ENCODE measurements at regions not wholly inside any gene's neighbourhood (a gene's known extent, or its start where the extent isn't known, plus 50 kb on each side); places are given as distances from the start of the nearest gene placed in this dataset.

DNA sequence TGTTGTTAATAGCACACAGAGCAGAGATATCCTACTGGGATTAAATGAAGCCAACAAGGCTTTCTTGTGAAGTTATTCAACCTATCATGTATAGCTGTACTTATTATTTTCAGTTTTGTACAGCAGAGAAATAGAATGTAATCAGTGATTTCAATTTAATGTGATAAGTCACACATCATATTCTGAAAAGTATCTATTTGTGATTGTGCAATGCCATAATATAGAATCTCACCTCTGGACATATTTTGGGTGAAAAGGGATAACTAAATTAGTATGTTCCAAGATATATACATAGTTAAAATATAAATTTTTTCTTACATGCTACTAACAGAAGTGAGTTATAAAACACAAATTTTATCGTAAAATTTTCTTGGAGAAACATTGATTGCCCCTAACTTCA, 544.3 kb upstream of the KIF2B start:
- Histone ChIP-seq H3K27ac (no peak overlapping the region), H3K4me1 (no peaks in the 10 kb centered on the region), H3K9me3 (no peaks in the 10 kb centered on the region), H3K27me3 (no peaks in the 10 kb centered on the region), H3K4me3 (no peak overlapping the region), H3K36me3 (no peaks in the 10 kb centered on the region)
- DNase-seq (ENCODE audit: extremely low spot score in 2 of 2), result no peak
- TF ChIP-seq, protein P1, sequence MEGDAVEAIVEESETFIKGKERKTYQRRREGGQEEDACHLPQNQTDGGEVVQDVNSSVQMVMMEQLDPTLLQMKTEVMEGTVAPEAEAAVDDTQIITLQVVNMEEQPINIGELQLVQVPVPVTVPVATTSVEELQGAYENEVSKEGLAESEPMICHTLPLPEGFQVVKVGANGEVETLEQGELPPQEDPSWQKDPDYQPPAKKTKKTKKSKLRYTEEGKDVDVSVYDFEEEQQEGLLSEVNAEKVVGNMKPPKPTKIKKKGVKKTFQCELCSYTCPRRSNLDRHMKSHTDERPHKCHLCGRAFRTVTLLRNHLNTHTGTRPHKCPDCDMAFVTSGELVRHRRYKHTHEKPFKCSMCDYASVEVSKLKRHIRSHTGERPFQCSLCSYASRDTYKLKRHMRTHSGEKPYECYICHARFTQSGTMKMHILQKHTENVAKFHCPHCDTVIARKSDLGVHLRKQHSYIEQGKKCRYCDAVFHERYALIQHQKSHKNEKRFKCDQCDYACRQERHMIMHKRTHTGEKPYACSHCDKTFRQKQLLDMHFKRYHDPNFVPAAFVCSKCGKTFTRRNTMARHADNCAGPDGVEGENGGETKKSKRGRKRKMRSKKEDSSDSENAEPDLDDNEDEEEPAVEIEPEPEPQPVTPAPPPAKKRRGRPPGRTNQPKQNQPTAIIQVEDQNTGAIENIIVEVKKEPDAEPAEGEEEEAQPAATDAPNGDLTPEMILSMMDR (IDR thresholded peaks at IDR 0.05), result no peak
- TF ChIP-seq POLR2A (IDR thresholded peaks at IDR 0.05) (no peak), POLR2AphosphoS5 (IDR thresholded peaks at IDR 0.05; ENCODE audit: insufficient read depth in 1 of 2, low read depth in 1 of 2) (no peak)
- intact Hi-C loops (cut with DNase I), result no loop called here

DNA sequence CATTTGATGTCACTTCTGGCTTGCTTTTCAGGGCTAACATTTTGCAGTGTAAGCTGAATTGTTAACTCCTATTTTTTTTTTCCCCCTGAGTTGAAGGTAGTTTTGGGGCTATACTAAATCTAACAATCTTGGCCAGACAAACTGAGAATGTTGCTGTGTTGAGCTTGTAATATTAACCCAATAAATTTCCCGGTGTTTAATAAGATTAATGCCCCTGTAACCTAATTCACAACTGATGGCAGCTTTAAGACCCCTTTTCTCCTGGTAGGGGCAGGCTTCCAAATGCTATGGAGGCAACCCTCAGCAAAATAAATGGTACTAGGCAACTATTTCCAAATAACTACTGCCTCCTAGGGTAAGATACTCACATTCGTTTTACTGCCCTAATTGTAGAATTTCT, 549.6 kb upstream of the KIF2B start:
- no peak for TF ChIP-seq POLR2AphosphoS5 (IDR thresholded peaks at IDR 0.05; ENCODE audit: insufficient read depth in 1 of 2, low read depth in 1 of 2)
- TF ChIP-seq POLR2A (IDR thresholded peaks at IDR 0.05), result no peak
- TF ChIP-seq, protein P1 (IDR thresholded peaks at IDR 0.05), result no peak
- intact Hi-C loops (cut with DNase I), result no loop called here

DNA sequence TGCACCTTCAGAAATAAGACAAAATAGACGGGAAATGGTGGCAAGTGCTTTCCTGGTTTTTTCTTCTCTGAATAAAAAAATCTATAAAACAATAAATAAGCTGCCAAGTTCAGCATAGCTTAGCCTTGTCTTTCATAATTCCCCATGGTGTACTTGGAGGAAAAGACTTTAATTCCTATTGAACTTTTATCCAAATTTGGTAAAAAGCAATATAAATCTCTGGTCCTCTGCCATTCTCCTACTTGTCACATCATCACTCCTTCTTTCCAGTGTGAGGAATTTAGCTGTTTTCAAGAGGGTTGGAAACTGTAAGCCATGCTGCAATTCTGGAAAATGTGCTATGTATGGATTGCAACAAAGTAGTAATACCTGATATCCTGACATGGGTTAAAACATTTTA, 551.8 kb upstream of the KIF2B start:
- Histone ChIP-seq H3K27ac (no peak overlapping the region), H3K27me3 (no peaks in the 10 kb centered on the region), H3K36me3 (no peaks in the 10 kb centered on the region), H3K9me3 (no peaks in the 10 kb centered on the region), H3K4me3 (no peak overlapping the region), H3K4me1 (no peaks in the 10 kb centered on the region)
- intact Hi-C loops (cut with DNase I), result no loop called here
- TF ChIP-seq POLR2AphosphoS5 (IDR thresholded peaks at IDR 0.05; ENCODE audit: insufficient read depth in 1 of 2, low read depth in 1 of 2) (no peak), POLR2A (IDR thresholded peaks at IDR 0.05) (no peak)
- TF ChIP-seq, protein P1 (IDR thresholded peaks at IDR 0.05), result no peak
- DNase-seq (ENCODE audit: extremely low spot score in 2 of 2), result no peak

More for the DNA sequence above, 549.6 kb upstream of the KIF2B start:
- Histone ChIP-seq H3K9me3 (no peaks in the 10 kb centered on the region), H3K4me3 (no peak overlapping the region), H3K27ac (no peak overlapping the region), H3K36me3 (no peaks in the 10 kb centered on the region), H3K27me3 (no peaks in the 10 kb centered on the region), H3K4me1 (no peaks in the 10 kb centered on the region)
- no peak for DNase-seq (ENCODE audit: extremely low spot score in 2 of 2)

DNA sequence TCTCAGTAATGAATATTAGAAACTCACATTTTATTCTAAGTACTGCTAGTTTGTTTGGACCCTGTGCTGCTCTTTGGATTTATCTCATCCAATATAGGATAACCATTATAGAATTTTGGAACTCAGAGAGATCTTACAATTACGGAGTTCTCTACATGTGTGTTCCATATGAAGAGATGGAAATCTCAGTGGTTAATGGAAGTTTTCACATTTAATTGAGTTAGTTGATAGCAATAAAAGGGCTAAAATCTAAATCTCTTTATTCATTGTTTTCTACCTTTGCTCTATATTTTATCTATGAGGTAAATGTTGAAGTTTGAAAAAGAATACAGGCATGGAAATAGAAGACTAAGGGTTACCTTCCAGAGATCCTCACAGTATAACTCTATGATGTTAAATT, 558.0 kb upstream of the KIF2B start:
- DNase-seq (ENCODE audit: extremely low spot score in 2 of 2), result no peak
- Histone ChIP-seq H3K27me3 (no peaks in the 10 kb centered on the region), H3K36me3 (no peaks in the 10 kb centered on the region)

DNA sequence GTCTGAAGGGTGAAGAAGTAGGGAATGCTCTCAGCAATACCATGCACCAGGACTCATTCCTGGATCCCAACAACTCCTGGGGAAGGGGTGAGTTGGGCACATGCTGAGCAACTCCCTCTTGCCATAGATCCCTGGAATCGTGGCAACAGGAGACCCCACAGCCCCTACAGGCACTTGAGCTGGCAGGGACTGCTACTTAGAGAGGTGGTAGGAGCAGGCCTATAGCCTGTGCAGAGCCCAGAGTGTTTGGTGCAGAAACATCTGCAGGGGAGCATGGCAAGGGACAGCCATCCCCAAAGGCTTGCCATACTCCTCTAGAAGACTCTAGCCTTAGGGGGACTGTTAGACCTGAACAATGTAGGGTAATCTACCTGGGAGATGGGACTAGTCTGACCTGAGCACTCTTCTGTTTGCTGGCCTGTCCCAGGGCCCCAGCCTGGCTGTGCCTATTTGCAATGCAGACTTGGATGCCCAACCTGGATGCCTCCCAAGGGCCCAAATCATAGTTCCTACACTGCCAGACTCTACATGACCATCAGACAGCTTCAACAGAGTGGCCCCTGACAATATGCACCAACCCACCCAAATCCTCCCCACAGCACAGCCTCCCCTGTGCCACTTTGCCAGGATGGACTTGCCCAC, 568.6 kb upstream of the KIF2B start:
- no peaks in the 10 kb centered on the region for H3K9me3 ChIP-seq
- no peak overlapping the region for H3K27ac ChIP-seq
- no peaks in the 10 kb centered on the region for H3K27me3 ChIP-seq
- H3K4me3 ChIP-seq, result no peak overlapping the region
- no peaks in the 10 kb centered on the region for H3K4me1 ChIP-seq
- intact Hi-C loops (cut with DNase I), result no loop called here
- no peaks in the 10 kb centered on the region for H3K36me3 ChIP-seq
- no peak for DNase-seq (ENCODE audit: extremely low spot score in 2 of 2)
- TF ChIP-seq, protein P1 (IDR thresholded peaks at IDR 0.05), result no peak
- no peak for TF ChIP-seq POLR2AphosphoS5 (IDR thresholded peaks at IDR 0.05; ENCODE audit: insufficient read depth in 1 of 2, low read depth in 1 of 2)
- TF ChIP-seq POLR2A (IDR thresholded peaks at IDR 0.05), result no peak

More for the DNA sequence above, 558.0 kb upstream of the KIF2B start:
- H3K4me1 ChIP-seq, result no peaks in the 10 kb centered on the region
- H3K9me3 ChIP-seq, result no peaks in the 10 kb centered on the region
- H3K27ac ChIP-seq, result no peak overlapping the region
- intact Hi-C loops (cut with DNase I), result no loop called here
- no peak for TF ChIP-seq POLR2A (IDR thresholded peaks at IDR 0.05)
- TF ChIP-seq, protein P1 (IDR thresholded peaks at IDR 0.05), result no peak
- no peak for TF ChIP-seq POLR2AphosphoS5 (IDR thresholded peaks at IDR 0.05; ENCODE audit: insufficient read depth in 1 of 2, low read depth in 1 of 2)
- H3K4me3 ChIP-seq, result no peak overlapping the region

Data from vagina (tissue), 2 donors.